ENCODE measurements at regions not wholly inside any gene's neighbourhood (a gene's known extent, or its start where the extent isn't known, plus 50 kb on each side); places are given as distances from the start of the nearest gene placed in this dataset.

GRCh38 chr4:66628146-66628545, 917.2 kb downstream of the CENPC start:
- Histone ChIP-seq H3K4me1 (ENCODE audit: insufficient read depth, low read length) (no peaks in the 10 kb centered on the region), H3K9ac (ENCODE audit: low read depth, low read length) (no peak overlapping the region), H3K36me3 (ENCODE audit: insufficient read depth, low read length) (no peaks in the 10 kb centered on the region), H3K9me3 (ENCODE audit: control insufficient read depth, insufficient read depth, low read length) (no peaks in the 10 kb centered on the region; the same call in 1 of the 2 replicates)

GRCh38 chr4:66625480-66625879, 919.8 kb downstream of the CENPC start:
- Histone ChIP-seq H3K9me3 (ENCODE audit: control insufficient read depth, insufficient read depth, low read length) (no peaks in the 10 kb centered on the region; the same call in 1 of the 2 replicates), H3K36me3 (ENCODE audit: insufficient read depth, low read length) (no peaks in the 10 kb centered on the region), H3K9ac (ENCODE audit: low read depth, low read length) (no peak overlapping the region), H3K4me1 (ENCODE audit: insufficient read depth, low read length) (no peaks in the 10 kb centered on the region)

GRCh38 chr4:66613591-66613990, 931.7 kb downstream of the CENPC start:
- Histone ChIP-seq H3K4me1 (ENCODE audit: insufficient read depth, low read length) (no peaks in the 10 kb centered on the region), H3K9me3 (ENCODE audit: control insufficient read depth, insufficient read depth, low read length) (no peaks in the 10 kb centered on the region; the same call in 1 of the 2 replicates), H3K36me3 (ENCODE audit: insufficient read depth, low read length) (no peaks in the 10 kb centered on the region), H3K9ac (ENCODE audit: low read depth, low read length) (no peak overlapping the region)

GRCh38 chr4:66609014-66609413, 936.3 kb downstream of the CENPC start:
- H3K4me1 ChIP-seq (ENCODE audit: insufficient read depth, low read length) = no peaks in the 10 kb centered on the region
- H3K36me3 ChIP-seq (ENCODE audit: insufficient read depth, low read length) = no peaks in the 10 kb centered on the region
- no peak overlapping the region for H3K9ac ChIP-seq (ENCODE audit: low read depth, low read length)
- no peaks in the 10 kb centered on the region for H3K9me3 ChIP-seq (ENCODE audit: control insufficient read depth, insufficient read depth, low read length)

- no peaks in the 10 kb centered on the region for H3K4me1 ChIP-seq (ENCODE audit: insufficient read depth, low read length)
- no peaks in the 10 kb centered on the region for H3K36me3 ChIP-seq (ENCODE audit: insufficient read depth, low read length)
- no peaks in the 10 kb centered on the region for H3K9me3 ChIP-seq (ENCODE audit: control insufficient read depth, insufficient read depth, low read length)
- H3K9ac ChIP-seq (ENCODE audit: low read depth, low read length) = no peak overlapping the region
These were observed 936.6 kb upstream of the EPHA5 start for GRCh38 chr4:66606908-66607307.

- Histone ChIP-seq H3K9ac (ENCODE audit: low read depth, low read length) (no peak overlapping the region), H3K4me1 (ENCODE audit: insufficient read depth, low read length) (no peaks in the 10 kb centered on the region), H3K9me3 (ENCODE audit: control insufficient read depth, insufficient read depth, low read length) (no peaks in the 10 kb centered on the region), H3K36me3 (ENCODE audit: insufficient read depth, low read length) (no peaks in the 10 kb centered on the region)
These were observed 935.9 kb upstream of the EPHA5 start for GRCh38 chr4:66606215-66606614.

GRCh38 chr4:66604192-66604591, 933.9 kb upstream of the EPHA5 start:
- Histone ChIP-seq H3K36me3 (ENCODE audit: insufficient read depth, low read length) (no peaks in the 10 kb centered on the region), H3K9ac (ENCODE audit: low read depth, low read length) (no peak overlapping the region), H3K4me1 (ENCODE audit: insufficient read depth, low read length) (no peaks in the 10 kb centered on the region), H3K9me3 (ENCODE audit: control insufficient read depth, insufficient read depth, low read length) (no peaks in the 10 kb centered on the region)

- no peaks in the 10 kb centered on the region for H3K4me1 ChIP-seq (ENCODE audit: insufficient read depth, low read length)
- no peak overlapping the region for H3K9ac ChIP-seq (ENCODE audit: low read depth, low read length)
- no peaks in the 10 kb centered on the region for H3K9me3 ChIP-seq (ENCODE audit: control insufficient read depth, insufficient read depth, low read length)
- H3K36me3 ChIP-seq (ENCODE audit: insufficient read depth, low read length) = no peaks in the 10 kb centered on the region
These were observed 932.3 kb upstream of the EPHA5 start for GRCh38 chr4:66602622-66603021.

GRCh38 chr4:66591968-66592367, 921.7 kb upstream of the EPHA5 start:
- Histone ChIP-seq H3K9ac (ENCODE audit: low read depth, low read length) (no peak overlapping the region), H3K4me1 (ENCODE audit: insufficient read depth, low read length) (peaks cover 5% of the 10 kb centered on the region; the same call in 1 of the 2 replicates), H3K9me3 (ENCODE audit: control insufficient read depth, insufficient read depth, low read length) (no peaks in the 10 kb centered on the region), H3K36me3 (ENCODE audit: insufficient read depth, low read length) (no peaks in the 10 kb centered on the region)

GRCh38 chr4:66590488-66591215, 920.4 kb upstream of the EPHA5 start:
- no peak overlapping the region for H3K9ac ChIP-seq (ENCODE audit: low read depth, low read length)

GRCh38 chr4:66589183-66589582, 918.9 kb upstream of the EPHA5 start:
- Histone ChIP-seq H3K9me3 (ENCODE audit: control insufficient read depth, insufficient read depth, low read length) (no peaks in the 10 kb centered on the region), H3K36me3 (ENCODE audit: insufficient read depth, low read length) (no peaks in the 10 kb centered on the region), H3K9ac (ENCODE audit: low read depth, low read length) (no peak overlapping the region), H3K4me1 (ENCODE audit: insufficient read depth, low read length) (no peaks in the 10 kb centered on the region)

More at GRCh38 chr4:66590488-66591215, 920.4 kb upstream of the EPHA5 start:
- H3K4me1 ChIP-seq (ENCODE audit: insufficient read depth, low read length) = no peaks in the 10 kb centered on the region
- H3K9me3 ChIP-seq (ENCODE audit: control insufficient read depth, insufficient read depth, low read length) = no peaks in the 10 kb centered on the region
- no peaks in the 10 kb centered on the region for H3K36me3 ChIP-seq (ENCODE audit: insufficient read depth, low read length)

GRCh38 chr4:66585767-66586166, 915.5 kb upstream of the EPHA5 start:
- Histone ChIP-seq H3K9ac (ENCODE audit: low read depth, low read length) (no peak overlapping the region), H3K36me3 (ENCODE audit: insufficient read depth, low read length) (no peaks in the 10 kb centered on the region), H3K4me1 (ENCODE audit: insufficient read depth, low read length) (no peaks in the 10 kb centered on the region), H3K9me3 (ENCODE audit: control insufficient read depth, insufficient read depth, low read length) (no peaks in the 10 kb centered on the region)

- Histone ChIP-seq H3K9ac (ENCODE audit: low read depth, low read length) (no peak overlapping the region), H3K4me1 (ENCODE audit: insufficient read depth, low read length) (no peaks in the 10 kb centered on the region), H3K9me3 (ENCODE audit: control insufficient read depth, insufficient read depth, low read length) (no peaks in the 10 kb centered on the region), H3K36me3 (ENCODE audit: insufficient read depth, low read length) (no peaks in the 10 kb centered on the region)
These were observed 907.6 kb upstream of the EPHA5 start for GRCh38 chr4:66577922-66578321.

- Histone ChIP-seq H3K4me1 (ENCODE audit: insufficient read depth, low read length) (no peaks in the 10 kb centered on the region), H3K9me3 (ENCODE audit: control insufficient read depth, insufficient read depth, low read length) (no peaks in the 10 kb centered on the region), H3K9ac (ENCODE audit: low read depth, low read length) (no peak overlapping the region), H3K36me3 (ENCODE audit: insufficient read depth, low read length) (no peaks in the 10 kb centered on the region)
These were observed 904.9 kb upstream of the EPHA5 start for GRCh38 chr4:66575008-66575696.
